ENCODE measurements at regions not wholly inside any gene's neighbourhood (a gene's known extent, or its start where the extent isn't known, plus 50 kb on each side); places are given as distances from the start of the nearest gene placed in this dataset.

DNA sequence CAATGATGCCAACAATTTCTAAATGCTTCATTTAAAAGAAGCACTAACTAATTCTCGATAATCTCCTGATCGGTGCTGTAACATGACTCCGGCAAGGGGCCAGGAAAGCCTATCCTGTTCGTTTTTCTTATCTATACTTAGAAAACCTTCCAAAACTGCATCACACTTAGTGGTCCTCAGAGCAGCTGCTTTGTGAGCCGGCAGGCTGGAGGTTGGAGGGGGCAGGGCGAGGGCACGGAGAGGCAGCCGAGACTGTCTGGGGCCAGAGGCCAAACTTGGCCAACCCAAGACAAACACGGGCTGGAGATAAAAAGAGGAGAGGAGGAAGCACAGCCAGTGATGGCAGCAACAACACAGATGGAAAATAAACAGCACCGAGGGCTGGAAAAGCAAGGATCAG is 455.7 kb downstream of the BCOR start:
- in situ Hi-C loops (cut with MboI; ENCODE audit: low sequenced_read_pairs): no loop called here

GRCh38 chrX:39643550-39643949 is 454.2 kb downstream of the BCOR start:
- in situ Hi-C loops (cut with MboI; ENCODE audit: low sequenced_read_pairs): no loop called here

GRCh38 chrX:39645178-39645895 is 452.4 kb downstream of the BCOR start:
- in situ Hi-C loops (cut with MboI; ENCODE audit: low sequenced_read_pairs): no loop called here

DNA sequence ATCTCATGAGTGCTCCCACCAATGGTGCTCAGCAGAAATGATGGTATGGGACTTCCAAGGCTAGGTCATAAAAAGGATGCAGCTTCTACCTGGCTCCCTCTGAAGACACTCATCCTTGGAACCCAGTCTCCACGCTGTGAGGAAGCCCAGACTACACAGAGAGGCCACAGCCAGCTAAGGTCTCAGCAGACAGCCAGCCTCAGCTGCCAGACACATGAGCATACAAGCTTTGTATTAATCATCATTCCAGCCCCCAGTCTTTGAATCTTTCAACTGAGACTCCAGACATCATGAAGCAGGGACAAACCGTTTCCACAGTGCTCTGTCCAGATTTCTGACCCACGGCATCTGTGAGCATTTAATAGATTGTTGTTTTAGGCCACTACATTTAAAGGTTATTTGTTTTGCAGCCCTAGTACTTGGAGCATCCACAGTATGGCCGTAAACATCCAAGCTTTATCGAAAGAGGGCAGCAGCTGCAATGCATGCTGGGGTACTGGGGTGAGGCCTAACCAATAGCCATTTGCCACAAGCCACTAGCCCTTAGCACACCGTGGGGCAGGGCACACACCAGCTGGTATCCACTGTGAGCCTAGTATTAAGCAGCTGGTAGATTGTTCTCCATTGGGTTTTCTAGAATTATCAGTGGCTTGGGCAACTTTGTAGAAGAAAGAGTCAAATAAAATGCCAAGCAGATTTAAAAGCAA is 449.1 kb downstream of the BCOR start:
- in situ Hi-C loops (cut with MboI; ENCODE audit: low sequenced_read_pairs): no loop called here

DNA sequence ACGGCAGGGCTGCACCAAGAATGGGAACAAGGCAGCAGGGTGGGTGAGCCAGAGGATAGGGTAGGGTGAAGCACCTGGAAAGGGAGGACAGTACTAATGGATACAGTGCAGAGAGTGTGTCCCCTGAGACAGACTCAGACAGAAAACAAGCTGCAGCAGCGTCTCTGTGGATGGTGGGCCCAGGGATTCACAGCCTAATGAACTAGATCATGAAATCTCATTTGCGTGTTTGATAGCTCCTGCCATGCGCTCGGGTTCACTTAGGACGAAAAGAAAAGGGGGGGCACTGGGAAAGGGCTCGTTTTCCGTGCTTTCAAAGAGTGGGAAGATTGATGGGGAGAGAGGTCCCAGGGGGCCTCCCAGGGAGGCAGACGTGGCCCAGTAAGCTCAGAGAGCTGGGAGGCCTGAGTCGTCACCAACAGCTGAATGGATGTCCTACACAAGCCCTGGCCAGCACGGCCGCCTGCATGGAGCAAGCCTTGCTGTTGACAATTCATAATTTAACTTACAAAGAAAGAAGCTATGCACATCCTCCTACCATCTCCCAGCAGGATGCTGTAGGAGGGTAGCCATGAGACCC is 446.9 kb downstream of the BCOR start:
- in situ Hi-C loops (cut with MboI; ENCODE audit: low sequenced_read_pairs): no loop called here

DNA sequence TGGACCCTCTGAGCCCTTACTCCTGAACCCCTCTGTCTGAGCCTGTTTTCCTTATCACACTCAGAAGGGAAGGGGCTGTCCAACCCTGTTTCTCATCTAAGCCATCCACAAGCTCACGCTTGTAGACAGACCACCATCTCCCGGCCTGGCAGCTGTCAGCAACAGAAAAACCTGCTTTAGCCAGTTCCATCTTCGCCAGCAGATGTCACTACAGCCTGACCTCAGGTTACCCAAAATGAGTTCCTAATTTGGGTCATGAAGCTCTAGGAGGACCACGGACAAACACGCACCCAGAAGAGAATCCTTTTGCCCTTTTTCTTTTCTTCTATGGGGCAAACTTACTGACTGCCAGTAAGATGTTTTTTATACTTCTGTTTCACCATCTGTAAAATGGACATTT is 445.4 kb downstream of the BCOR start:
- in situ Hi-C loops (cut with MboI; ENCODE audit: low sequenced_read_pairs): no loop called here

DNA sequence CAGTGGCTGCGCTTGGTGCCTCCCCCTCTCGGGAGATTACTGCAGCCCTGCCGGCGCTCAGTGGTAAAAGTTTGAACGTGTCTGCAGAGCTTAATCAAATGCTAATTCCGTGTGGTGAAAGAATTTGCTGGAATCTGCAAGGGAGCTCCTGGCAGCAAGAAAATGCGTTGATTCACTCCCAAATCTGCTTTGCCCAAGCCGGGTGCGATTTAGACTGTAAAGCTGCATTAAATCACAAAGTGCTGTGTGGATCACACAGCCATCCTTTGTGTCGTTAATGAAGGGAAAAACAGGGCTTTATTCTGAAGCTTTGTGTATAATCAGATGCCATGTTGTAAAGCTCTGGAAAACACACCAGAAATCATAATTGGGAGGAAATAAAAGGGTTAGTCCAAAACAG is 444.1 kb downstream of the BCOR start:
- in situ Hi-C loops (cut with MboI; ENCODE audit: low sequenced_read_pairs): no loop called here

GRCh38 chrX:39654183-39654925 is 443.4 kb downstream of the BCOR start:
- in situ Hi-C loops (cut with MboI; ENCODE audit: low sequenced_read_pairs): no loop called here

- in situ Hi-C loops (cut with MboI; ENCODE audit: low sequenced_read_pairs): no loop called here
Measured at GRCh38 chrX:39654952-39655351, 442.8 kb downstream of the BCOR start.

- in situ Hi-C loops (cut with MboI; ENCODE audit: low sequenced_read_pairs): no loop called here
Measured at GRCh38 chrX:39661116-39661907, 436.4 kb downstream of the BCOR start.

DNA sequence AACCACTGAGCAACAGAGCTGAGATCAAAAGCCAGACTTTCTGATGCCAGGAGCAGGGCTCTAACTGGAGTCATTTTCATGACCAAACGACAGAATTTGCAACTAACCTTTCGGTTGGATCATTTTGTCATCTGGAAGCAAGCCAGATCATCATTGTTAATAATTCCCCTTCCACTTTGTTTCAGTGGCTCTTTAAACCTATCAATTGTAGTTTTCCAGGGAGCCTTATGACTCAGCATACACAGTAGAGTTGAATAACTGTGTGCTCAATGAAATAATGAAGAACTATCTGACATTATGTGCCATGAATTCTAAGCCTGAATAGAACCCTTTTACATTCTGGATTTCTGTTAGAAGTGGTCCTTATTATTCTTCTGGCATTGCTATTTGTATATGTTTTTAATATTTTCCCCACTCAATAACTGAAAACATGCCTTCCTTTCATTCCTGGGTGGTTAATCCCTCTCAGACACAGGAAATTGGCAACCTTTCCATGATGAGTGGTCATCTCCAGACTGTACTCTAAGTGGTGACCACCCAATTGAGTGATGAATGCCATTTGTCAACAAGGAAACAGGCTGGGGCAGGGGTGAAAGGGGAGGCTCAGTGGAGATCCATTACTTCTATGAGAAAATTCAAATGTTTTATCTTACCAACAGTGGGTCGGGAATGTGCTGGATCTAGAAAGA is 431.8 kb downstream of the BCOR start:
- in situ Hi-C loops (cut with MboI; ENCODE audit: low sequenced_read_pairs): no loop called here

DNA sequence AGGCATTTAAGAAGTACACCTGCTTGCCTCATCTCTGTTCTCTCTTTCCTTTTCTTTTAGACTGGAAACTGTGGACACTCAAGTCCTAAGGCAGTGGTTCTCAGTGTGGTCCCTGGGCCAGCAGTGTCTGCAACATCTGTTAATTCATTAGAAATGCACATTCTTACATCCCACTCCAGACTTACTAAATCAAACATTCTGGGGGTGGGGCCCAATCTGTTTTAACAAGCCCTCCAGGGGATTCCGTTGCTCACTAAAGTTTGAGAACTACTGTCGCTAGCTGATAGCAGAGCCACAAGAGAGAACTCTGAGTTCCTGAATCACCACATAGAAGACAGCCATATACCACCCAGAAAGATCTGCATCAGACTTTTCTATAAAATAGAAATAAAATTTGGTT is 430.6 kb downstream of the BCOR start:
- in situ Hi-C loops (cut with MboI; ENCODE audit: low sequenced_read_pairs): no loop called here

DNA sequence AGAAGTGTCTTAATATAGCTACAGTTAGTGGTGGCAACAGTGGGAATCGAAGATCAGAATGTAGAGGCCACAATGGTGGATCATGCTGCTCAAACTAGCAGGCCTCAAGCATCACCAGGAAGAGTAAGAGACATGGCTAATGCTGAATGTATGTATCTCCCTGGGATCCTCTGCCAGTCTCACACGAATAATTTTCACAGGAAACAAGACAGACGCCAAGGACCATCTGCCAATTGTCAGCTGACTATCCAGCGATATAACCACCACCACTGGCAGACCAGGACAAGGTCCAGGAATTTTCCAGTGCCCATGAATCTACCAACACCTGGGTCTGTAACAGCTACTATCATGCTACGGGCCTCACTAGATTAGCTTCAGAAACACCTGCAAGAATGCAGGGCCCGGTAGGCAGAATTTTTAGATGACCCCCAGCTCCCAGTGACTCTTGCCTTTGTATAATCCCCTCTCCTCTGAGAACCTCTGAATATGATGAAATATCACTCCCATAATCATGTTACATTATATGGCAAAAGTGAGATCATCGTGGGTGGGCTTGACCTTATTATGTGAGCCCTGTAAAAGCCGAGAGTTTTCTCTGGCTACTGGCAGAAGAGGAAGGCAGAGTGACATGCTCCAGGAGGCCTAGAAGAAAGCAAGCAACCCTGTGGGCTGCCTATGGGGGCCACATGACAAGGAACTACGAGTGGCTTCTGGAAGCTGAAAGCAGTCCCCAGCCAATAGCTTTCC is 429.8 kb downstream of the BCOR start:
- in situ Hi-C loops (cut with MboI; ENCODE audit: low sequenced_read_pairs): no loop called here

DNA sequence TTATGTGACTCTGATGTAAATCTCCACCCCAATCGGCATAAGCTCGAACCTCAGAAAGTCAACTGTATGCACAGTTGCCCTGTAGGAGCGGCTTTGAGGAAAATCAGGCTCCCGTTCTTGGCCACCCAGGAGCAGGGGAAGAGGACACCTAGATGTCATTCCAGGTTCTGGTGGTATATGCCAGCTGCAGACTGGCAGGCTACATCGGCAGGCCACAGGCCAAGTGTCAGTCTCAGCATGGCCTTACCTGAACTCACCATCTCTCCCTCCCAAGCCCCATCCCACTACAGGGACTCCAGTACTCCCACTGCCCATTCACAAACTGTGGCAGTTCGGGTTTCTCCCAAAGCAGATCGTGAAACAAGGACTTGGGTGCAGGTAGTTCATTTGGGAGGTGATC is 428.1 kb downstream of the BCOR start:
- in situ Hi-C loops (cut with MboI; ENCODE audit: low sequenced_read_pairs): no loop called here

- in situ Hi-C loops (cut with MboI; ENCODE audit: low sequenced_read_pairs): no loop called here
Measured at GRCh38 chrX:39670281-39670680, 427.5 kb downstream of the BCOR start.

DNA sequence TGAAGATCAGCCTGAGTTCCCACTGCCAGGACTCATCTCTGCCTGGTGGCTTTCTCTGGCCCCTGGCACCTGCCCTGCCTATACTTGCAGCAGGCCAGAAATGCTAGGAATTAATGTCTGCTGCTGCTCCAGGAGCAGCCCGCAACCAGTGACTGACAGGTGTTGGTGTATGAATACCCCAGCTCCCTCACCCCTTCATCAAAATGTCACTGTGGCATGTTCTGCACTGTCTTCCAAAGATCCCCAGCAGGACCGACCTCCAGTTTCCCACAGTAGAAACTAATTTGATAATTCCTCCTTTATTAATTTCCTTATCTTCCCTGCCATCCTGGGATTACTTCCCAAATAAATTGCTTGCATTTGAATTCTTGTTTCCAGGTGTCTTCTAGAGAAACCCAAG is 425.4 kb downstream of the BCOR start:
- in situ Hi-C loops (cut with MboI; ENCODE audit: low sequenced_read_pairs): no loop called here

DNA sequence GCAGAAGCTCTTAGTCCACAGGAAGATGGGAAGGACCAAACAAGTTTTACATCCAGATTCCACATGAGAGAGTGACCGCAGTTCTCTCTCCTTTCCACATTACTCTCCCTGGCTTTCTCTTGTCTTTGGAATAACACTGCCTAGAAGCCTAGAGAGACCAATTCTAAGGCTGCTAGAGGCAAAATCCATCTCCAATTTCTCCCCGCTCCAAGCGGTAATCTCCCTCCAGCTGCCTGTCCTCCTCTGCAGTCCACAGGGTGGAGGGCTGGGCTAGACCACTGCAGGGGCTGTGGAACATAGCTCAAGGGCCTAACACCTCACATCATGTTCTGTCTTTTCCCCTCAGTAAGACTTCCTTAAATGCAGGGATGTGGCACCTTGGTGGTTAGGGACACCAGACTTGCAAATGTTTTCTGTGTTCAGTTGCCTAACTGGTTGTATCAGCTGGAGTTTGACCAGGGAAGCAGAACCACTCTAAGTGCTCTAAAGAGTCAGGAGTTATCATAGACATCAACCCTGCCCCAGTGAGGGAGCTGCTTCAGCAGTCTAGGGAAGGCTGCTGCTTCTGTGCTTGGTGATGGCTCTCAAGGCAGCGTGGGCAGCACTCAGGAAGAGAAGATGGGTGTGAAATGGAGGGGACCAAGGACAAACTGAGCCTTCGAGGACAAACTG is 423.1 kb downstream of the BCOR start:
- in situ Hi-C loops (cut with MboI; ENCODE audit: low sequenced_read_pairs): no loop called here

DNA sequence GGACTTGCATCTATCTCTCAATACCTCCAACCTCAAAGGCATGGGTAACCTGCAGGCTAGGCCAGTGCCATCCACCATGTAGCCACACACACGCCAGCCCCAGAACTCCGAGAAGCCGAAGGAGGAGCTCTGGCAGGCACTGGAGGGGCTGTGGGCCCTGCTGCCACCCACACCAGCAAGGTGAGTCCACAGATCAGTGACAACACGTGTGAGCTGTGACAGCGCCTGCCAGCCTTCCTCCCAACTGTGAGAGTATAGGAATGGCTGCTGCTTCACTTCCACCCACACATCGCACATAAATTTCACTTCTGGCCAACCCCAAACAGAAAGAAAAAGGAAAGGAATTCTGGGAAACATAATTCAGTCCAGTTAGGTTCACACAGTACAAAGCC is 422.6 kb downstream of the BCOR start:
- in situ Hi-C loops (cut with MboI; ENCODE audit: low sequenced_read_pairs): no loop called here

- in situ Hi-C loops (cut with MboI; ENCODE audit: low sequenced_read_pairs): no loop called here
Measured at GRCh38 chrX:39675619-39676018, 422.1 kb downstream of the BCOR start.

Measured in HL-60/S4 treated with retinoic acid at 250 ng/mL for 4 days and 3 days (cell line).